GM12864 (cell line): ENCODE measurements at regions not wholly inside any gene's neighbourhood (a gene's known extent, or its start where the extent isn't known, plus 50 kb on each side); places are given as distances from the start of the nearest gene placed in this dataset.

Experiments
- DNase-seq: peaks from one replicate; pipeline ENCODE4 v3.0.0-alpha.2; 2011; ENCODE audit warnings: low read depth
- H3K4me3 ChIP-seq: 2 replicates; pipeline ENCODE4 v1.5.1; 2011; ENCODE audit warnings: mild to moderate bottlenecking, low read depth, low read length, control low read depth
- TF ChIP-seq, protein P1 (sequence below): IDR thresholded peaks from 2 replicates; pipeline ENCODE4 v1.5.1; 2011; ENCODE audit warnings: low read depth, mild to moderate bottlenecking, moderate library complexity, low read length, control low read depth, inconsistent platforms; ENCODE audit errors: missing control alignments

DNA sequence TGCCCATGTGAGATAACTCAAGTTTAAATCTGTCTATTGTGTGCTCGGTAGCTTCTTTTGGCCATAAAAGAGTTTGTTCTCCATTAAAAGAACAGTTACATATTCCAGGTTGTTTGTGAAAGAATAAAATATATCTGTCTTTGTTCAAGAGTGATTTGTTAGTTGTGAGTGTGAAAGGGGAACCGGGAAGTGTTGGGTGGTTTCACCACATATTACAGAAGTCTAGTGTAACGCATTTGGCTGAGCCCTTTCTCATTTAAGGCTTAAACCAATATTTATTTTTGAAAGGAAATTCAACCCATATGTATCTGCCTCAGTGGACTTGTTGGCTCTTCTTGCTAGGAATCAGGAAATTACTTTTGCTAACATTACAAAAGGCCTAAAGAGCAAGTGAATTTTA, 54.1 kb upstream of the DMRTA1 start:
- DNase-seq: no peak
- TF ChIP-seq, protein P1, sequence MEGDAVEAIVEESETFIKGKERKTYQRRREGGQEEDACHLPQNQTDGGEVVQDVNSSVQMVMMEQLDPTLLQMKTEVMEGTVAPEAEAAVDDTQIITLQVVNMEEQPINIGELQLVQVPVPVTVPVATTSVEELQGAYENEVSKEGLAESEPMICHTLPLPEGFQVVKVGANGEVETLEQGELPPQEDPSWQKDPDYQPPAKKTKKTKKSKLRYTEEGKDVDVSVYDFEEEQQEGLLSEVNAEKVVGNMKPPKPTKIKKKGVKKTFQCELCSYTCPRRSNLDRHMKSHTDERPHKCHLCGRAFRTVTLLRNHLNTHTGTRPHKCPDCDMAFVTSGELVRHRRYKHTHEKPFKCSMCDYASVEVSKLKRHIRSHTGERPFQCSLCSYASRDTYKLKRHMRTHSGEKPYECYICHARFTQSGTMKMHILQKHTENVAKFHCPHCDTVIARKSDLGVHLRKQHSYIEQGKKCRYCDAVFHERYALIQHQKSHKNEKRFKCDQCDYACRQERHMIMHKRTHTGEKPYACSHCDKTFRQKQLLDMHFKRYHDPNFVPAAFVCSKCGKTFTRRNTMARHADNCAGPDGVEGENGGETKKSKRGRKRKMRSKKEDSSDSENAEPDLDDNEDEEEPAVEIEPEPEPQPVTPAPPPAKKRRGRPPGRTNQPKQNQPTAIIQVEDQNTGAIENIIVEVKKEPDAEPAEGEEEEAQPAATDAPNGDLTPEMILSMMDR: no peak
- H3K4me3 ChIP-seq: no peak overlapping the region

DNA sequence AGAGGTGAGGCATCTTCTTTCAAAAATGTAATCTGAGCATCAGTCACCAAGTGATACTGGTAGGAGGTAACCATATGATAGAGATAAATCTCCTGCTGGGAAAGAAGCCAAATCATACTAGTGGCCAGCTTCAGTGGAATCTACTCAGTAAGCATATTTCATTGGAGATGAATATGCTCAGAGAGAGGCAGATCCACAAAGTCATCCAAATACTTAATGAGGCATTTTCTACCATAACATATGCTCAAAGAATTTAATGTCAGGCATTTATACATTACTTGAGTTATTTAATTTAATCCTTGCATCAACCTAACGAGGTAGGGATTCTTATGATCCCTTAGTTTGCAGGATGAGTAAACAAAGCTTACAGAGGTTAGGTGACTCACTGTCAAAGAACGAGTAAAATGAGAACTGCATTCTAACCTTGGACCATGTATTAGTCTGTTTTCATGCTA, 50.9 kb upstream of the DMRTA1 start:
- TF ChIP-seq, protein P1: no peak
- no peak overlapping the region for H3K4me3 ChIP-seq
- DNase-seq: no peak
